HG02884 (cell line): ENCODE measurements at regions not wholly inside any gene's neighbourhood (a gene's known extent, or its start where the extent isn't known, plus 50 kb on each side); places are given as distances from the start of the nearest gene placed in this dataset.
A peak's percentile ranks its signal among the peaks of the same experiment; 100 is the strongest.

Experiments used
- ATAC-seq: cut with Tn5 transposase; IDR thresholded peaks from one replicate; pipeline ENCODE4 v1.9.1; 2021; ENCODE audit warnings: mild to moderate bottlenecking, moderate library complexity; ENCODE audit not compliant: unreplicated experiment

GRCh38 chr13:53143757-53144339 lies 115.2 kb downstream of the OLFM4 start:
- no peak for ATAC-seq

DNA sequence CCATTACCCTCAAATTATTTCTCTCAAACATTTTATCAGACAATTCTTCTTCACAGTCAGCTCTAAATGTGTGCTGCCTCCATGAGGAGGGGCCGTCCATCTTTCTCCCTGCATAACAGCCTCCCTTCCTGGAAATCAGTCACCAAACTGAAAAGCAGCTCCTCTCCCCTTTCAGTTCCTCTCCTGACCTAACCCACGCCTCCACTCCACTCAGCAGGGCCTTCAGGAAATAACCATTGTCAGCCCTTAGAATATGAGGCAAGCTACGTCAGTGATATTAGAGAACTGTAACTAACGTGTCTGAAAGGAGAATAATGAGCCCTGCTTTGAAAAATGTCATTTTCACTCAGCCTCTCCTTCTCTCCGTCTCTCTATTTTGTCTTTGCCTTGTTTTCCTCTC lies 116.2 kb downstream of the OLFM4 start:
- ATAC-seq: no peak

GRCh38 chr13:53150568-53150967 lies 122.0 kb downstream of the OLFM4 start:
- ATAC-seq: no peak

GRCh38 chr13:53151336-53152056 lies 122.9 kb downstream of the OLFM4 start:
- peak; percentile 80 for ATAC-seq

DNA sequence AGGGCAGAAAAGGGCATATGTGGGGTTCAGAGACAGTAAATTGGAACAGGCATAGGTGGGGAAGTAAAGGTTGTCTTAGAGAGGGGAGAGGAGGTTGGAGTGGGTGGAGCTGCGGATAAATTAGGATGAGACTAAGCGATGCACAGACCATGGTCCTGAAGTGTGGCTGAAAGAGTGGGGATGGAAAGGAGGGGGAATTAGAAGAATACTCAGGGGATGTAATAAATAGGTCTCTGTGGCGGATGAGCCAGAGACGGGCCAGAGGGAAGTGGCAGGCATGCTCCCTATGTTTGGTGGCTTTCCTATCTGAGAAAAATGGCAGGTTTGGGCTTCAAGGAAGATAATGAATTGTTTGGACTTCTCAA lies 123.4 kb downstream of the OLFM4 start:
- ATAC-seq: peak; percentile 7

- ATAC-seq: no peak
These were observed 129.6 kb downstream of the OLFM4 start for GRCh38 chr13:53158201-53158600.

GRCh38 chr13:53159431-53159830 lies 130.8 kb downstream of the OLFM4 start:
- no peak for ATAC-seq

GRCh38 chr13:53160211-53160610 lies 131.6 kb downstream of the OLFM4 start:
- ATAC-seq: no peak

DNA sequence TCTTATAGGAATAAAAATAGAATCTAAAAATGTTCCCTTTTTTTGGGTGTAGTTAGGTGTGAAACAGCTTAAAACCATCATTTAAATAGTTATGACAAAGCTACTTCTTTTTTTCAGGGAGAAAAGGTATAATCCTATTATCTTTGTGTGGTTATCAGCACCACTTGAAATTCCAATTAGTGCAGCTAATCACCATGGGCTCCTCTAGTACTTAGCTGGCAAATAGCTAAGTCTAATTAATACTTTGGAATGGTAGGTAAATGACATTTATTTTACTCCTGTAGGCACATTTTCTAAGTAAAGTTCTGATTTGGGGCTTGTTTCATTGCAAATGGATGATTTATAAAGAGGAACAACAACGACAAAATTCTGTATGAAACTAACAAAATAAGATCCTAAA lies 132.6 kb downstream of the OLFM4 start:
- ATAC-seq: no peak

GRCh38 chr13:53165261-53165660 lies 136.6 kb downstream of the OLFM4 start:
- no peak for ATAC-seq

DNA sequence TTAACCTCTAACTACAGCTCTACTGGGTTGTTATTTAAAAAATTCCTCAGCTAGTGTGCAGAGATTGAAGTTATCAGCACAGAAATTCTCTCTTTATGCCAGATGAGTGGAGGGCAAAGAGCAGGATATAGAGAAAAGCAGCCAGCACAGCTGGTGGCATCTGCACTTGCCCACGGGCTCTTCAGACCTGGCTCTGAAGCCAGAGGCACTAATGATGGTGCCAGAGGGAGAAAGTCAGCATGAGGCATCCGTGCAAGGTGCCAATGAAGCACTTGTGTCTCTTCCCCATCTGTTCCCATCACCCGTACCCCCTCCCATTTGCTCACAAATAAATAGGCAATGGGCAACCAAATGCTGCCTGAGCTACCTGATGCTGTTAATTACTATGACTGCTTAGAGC lies 138.9 kb downstream of the OLFM4 start:
- no peak for ATAC-seq

- ATAC-seq: no peak
These were observed 142.3 kb downstream of the OLFM4 start for GRCh38 chr13:53170910-53171309.

GRCh38 chr13:53174545-53174944 lies 145.9 kb downstream of the OLFM4 start:
- no peak for ATAC-seq

GRCh38 chr13:53180684-53181083 lies 152.1 kb downstream of the OLFM4 start:
- ATAC-seq: no peak

DNA sequence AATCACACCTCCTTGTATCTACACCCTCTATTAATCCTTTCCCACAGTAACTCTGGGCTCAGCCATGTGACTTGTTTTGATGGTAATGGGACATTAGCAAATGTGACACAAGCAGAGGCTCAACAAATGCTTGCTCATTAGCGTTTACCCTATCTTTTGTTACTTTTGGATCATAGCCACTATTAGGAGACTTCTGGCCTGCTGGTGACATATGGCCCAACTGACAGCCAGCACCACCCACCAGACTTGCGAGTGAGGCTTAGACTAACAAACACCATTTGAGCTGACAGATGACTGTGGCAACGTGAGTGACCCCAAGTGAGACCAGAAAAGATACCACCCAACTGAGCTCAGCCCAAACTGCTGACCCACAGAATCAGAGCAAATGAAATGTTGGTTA lies 154.1 kb downstream of the OLFM4 start:
- ATAC-seq: no peak

DNA sequence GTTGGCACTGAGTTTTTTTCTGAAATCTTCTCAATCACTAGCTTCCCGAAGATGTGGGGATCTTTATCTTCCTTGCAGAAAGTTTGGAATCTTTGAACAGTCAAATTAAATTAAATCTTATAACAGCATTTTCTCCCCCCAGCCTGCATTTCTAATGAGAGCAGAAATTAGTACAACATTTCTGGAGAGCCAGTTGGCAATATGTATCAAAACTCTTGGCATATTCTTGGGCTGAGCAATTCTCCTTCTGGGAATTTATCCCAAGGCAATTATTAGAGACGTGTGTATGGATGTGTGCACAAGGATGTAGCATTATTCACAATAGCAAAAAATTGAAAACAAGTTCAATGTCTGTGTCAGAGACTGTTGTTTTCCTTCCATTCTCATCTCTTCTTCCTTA lies 159.5 kb downstream of the OLFM4 start:
- no peak for ATAC-seq

GRCh38 chr13:53189162-53189561 lies 160.5 kb downstream of the OLFM4 start:
- ATAC-seq: no peak

GRCh38 chr13:53191091-53191490 lies 162.5 kb downstream of the OLFM4 start:
- ATAC-seq: no peak

- ATAC-seq: no peak
These were observed 168.8 kb downstream of the OLFM4 start for GRCh38 chr13:53197424-53197823.

GRCh38 chr13:53198017-53198416 lies 169.4 kb downstream of the OLFM4 start:
- ATAC-seq: no peak

DNA sequence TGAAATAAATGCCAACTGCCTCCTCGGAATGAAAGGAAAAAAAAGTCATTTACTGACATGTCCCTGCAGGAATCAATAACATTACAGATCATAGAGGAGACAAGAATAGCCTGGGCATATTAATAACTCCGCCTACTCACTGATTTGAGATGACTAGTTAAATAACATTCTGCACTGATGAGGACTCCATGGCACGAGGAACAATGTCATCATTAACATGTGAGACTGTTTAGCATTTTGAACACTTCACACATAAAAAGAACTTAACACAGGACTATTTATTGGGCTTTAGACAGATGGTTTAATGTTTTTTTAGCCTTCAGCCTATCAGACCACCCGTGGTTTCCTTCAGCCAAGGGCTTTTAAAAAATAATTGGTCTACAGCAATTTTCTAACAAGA lies 170.1 kb downstream of the OLFM4 start:
- ATAC-seq: no peak

- no peak for ATAC-seq
These were observed 171.5 kb downstream of the OLFM4 start for GRCh38 chr13:53200075-53200474.
